Right ventricle myocardium inferior (tissue), 1 donor: ENCODE measurements at regions not wholly inside any gene's neighbourhood (a gene's known extent, or its start where the extent isn't known, plus 50 kb on each side); places are given as distances from the start of the nearest gene placed in this dataset.

Experiments used
- ATAC-seq: fragments of 200-7000 bp; cut with Tn5 transposase; one replicate; pipeline ENCODE4 v1.9.1; 2020; ENCODE audit warnings: mild to moderate bottlenecking, moderate library complexity
- DNase-seq: peaks from one replicate; pipeline ENCODE4 v3.0.0; 2021; ENCODE audit errors: missing footprints
- intact Hi-C: fragments of 100-400 bp; cut with DNase I; formaldehyde crosslinking; loops from one replicate; pipeline ENCODE4 v1.11.0; 2022
- donor health status: DM: no; HTN: yes; CAD: no; lungs with severe emphysema.

GRCh38 chr11:106263527-106263926 is 186.1 kb downstream of the AASDHPPT start:
- no peak for DNase-seq
- ATAC-seq, result no peak
- intact Hi-C loops, result no loop called here

- DNase-seq (no peak), ATAC-seq (no peak)
- intact Hi-C loops, result no loop called here
These were observed 193.6 kb downstream of the AASDHPPT start for GRCh38 chr11:106271086-106271485.

GRCh38 chr11:106271686-106272085 is 194.2 kb downstream of the AASDHPPT start:
- intact Hi-C loops, result no loop called here
- ATAC-seq (no peak), DNase-seq (no peak)

GRCh38 chr11:106275151-106275550 is 197.7 kb downstream of the AASDHPPT start:
- intact Hi-C loops, result no loop called here
- ATAC-seq (no peak), DNase-seq (no peak)

- no peak for DNase-seq
- ATAC-seq, result no peak
- intact Hi-C loops, result no loop called here
These were observed 198.7 kb downstream of the AASDHPPT start for GRCh38 chr11:106276126-106276525.

- ATAC-seq, result no peak
- intact Hi-C loops, result no loop called here
- no peak for DNase-seq
These were observed 199.5 kb downstream of the AASDHPPT start for GRCh38 chr11:106276859-106277436.

GRCh38 chr11:106277484-106277883 is 200.0 kb downstream of the AASDHPPT start:
- ATAC-seq (no peak), DNase-seq (peak; percentile 17)
- intact Hi-C loops, result no loop called here

GRCh38 chr11:106278391-106278790 is 200.9 kb downstream of the AASDHPPT start:
- ATAC-seq (no peak), DNase-seq (no peak)
- intact Hi-C loops, result no loop called here

GRCh38 chr11:106280036-106280435 is 202.6 kb downstream of the AASDHPPT start:
- DNase-seq (no peak), ATAC-seq (no peak)
- intact Hi-C loops, result no loop called here

- ATAC-seq (no peak), DNase-seq (no peak)
- intact Hi-C loops, result no loop called here
These were observed 204.2 kb downstream of the AASDHPPT start for GRCh38 chr11:106281455-106282173.

- intact Hi-C loops, result no loop called here
- DNase-seq (peak; percentile 37), ATAC-seq (no peak)
These were observed 209.5 kb downstream of the AASDHPPT start for GRCh38 chr11:106286881-106287504.

- ATAC-seq (no peak), DNase-seq (no peak)
- intact Hi-C loops, result no loop called here
These were observed 210.6 kb downstream of the AASDHPPT start for GRCh38 chr11:106288057-106288456.

- intact Hi-C loops, result no loop called here
These were observed 211.4 kb downstream of the AASDHPPT start for GRCh38 chr11:106288822-106289387.

GRCh38 chr11:106292526-106292925 is 215.1 kb downstream of the AASDHPPT start:
- ATAC-seq, result no peak
- intact Hi-C loops, result no loop called here
- DNase-seq, result no peak

More at GRCh38 chr11:106288822-106289387, 211.4 kb downstream of the AASDHPPT start:
- no peak for DNase-seq
- no peak for ATAC-seq

GRCh38 chr11:106295974-106296373 is 218.5 kb downstream of the AASDHPPT start:
- no peak for ATAC-seq
- intact Hi-C loops, result no loop called here
- no peak for DNase-seq

- no peak for ATAC-seq
- DNase-seq, result no peak
- intact Hi-C loops, result no loop called here
These were observed 225.0 kb downstream of the AASDHPPT start for GRCh38 chr11:106302416-106302815.

- ATAC-seq (no peak), DNase-seq (no peak)
- intact Hi-C loops, result no loop called here
These were observed 226.8 kb downstream of the AASDHPPT start for GRCh38 chr11:106304274-106304673.

- no peak for ATAC-seq
- intact Hi-C loops, result no loop called here
- DNase-seq, result no peak
These were observed 228.0 kb downstream of the AASDHPPT start for GRCh38 chr11:106305458-106305857.

GRCh38 chr11:106306942-106307341 is 229.5 kb downstream of the AASDHPPT start:
- DNase-seq (no peak), ATAC-seq (no peak)
- intact Hi-C loops, result no loop called here
